SJCRH30 (cell line): ENCODE measurements at regions not wholly inside any gene's neighbourhood (a gene's known extent, or its start where the extent isn't known, plus 50 kb on each side); places are given as distances from the start of the nearest gene placed in this dataset.
"Not testable (repeated sequence)": the region's sequence is repeated elsewhere in the genome, so short reads cannot be mapped to it uniquely, and the experiment has no call there.

Experiments used
- DNase-seq, 2 experiments: peaks; one replicate each; pipeline ENCODE4 v3.0.0-alpha.2; 2015 to 2020
- H3K27ac ChIP-seq: fragments of 250-450 bp; sonication (Bioruptor Pico); 2 replicates; pipeline ENCODE4 v1.5.1; 2020; ENCODE audit warnings: mild to moderate bottlenecking, moderate library complexity
- H3K27me3 ChIP-seq: fragments of 250-450 bp; sonication (Bioruptor Pico); 2 replicates; pipeline ENCODE4 v1.5.1; 2020; ENCODE audit warnings: mild to moderate bottlenecking, moderate library complexity
- H3K36me3 ChIP-seq: fragments of 250-450 bp; sonication (Bioruptor Pico); 2 replicates; pipeline ENCODE4 v1.5.1; 2020; ENCODE audit warnings: mild to moderate bottlenecking, moderate library complexity
- H3K4me1 ChIP-seq: fragments of 250-450 bp; sonication (Bioruptor Pico); 2 replicates; pipeline ENCODE4 v1.5.1; 2020; ENCODE audit warnings: mild to moderate bottlenecking, moderate library complexity
- H3K4me3 ChIP-seq: fragments of 250-450 bp; sonication (Bioruptor Pico); 2 replicates; pipeline ENCODE4 v1.5.1; 2020; ENCODE audit warnings: mild to moderate bottlenecking, moderate library complexity
- H3K9me3 ChIP-seq: fragments of 250-450 bp; sonication (Bioruptor Pico); replicated peaks from 2 replicates; pipeline ENCODE4 v1.5.1; 2020; ENCODE audit warnings: mild to moderate bottlenecking, moderate library complexity

DNA sequence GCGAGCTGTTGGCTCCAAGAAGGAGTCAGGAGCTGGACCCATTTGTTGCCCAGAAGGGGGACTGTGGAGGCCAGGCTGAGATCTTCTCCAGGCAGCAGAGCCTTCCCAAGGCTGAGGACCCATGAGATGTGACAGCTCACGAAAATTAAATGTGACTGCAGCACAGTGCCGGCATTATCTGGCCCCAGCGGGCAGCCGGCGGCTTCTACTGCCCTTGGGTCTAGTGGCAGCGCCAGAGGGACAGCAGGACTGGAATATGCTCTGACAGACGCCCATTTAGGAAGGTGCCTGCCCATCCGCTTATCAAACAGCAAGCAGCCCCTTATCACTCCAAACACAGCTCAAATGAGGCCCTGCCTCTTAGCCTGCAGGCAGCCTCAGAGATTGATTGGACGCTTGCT, 122.9 kb upstream of the LYZL2 start:
- Histone ChIP-seq H3K36me3 (no peaks in the 10 kb centered on the region), H3K27me3 (no peaks in the 10 kb centered on the region), H3K9me3 (no peaks in the 10 kb centered on the region; the same call in 1 of the 2 replicates), H3K27ac (no peak overlapping the region), H3K4me3 (no peak overlapping the region), H3K4me1 (peaks cover 10% of the 10 kb centered on the region)
- no peak for DNase-seq

DNA sequence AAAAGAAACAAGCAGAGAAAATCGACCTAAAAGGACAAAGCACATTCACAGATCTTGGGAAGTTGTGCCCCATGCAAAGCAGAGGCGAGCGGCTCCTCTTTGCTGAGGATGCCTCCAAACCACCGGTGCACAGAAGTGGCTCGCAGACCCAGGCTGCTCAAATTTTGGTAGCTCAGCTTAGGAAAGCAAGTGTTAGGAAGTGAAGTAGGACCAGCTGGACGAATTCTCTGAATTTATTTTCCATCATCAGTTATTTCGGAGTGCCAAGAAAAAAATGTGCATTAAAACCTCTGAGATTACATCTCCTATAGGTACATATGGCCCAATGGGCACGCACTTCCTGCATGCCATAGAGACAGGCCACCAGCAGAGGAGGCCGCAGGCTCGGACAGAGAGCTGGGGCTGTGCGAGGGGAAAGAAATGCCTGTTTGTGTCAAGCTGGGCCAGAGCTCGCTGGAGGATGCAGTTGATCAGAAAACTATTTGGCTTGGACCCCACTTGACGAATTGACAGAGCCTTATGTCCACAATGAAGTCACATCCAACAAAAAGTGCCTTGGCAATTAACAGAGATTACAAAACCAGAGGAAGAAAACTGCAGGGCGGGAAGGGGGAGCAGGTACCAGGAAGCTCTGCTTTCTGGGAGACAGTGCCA, 122.3 kb upstream of the LYZL2 start:
- Histone ChIP-seq H3K27ac (no peak overlapping the region), H3K9me3 (no peaks in the 10 kb centered on the region), H3K27me3 (no peaks in the 10 kb centered on the region), H3K4me1 (peaks cover 10% of the 10 kb centered on the region), H3K4me3 (no peak overlapping the region), H3K36me3 (no peaks in the 10 kb centered on the region)
- peak; percentile 64 to 75 for DNase-seq

DNA sequence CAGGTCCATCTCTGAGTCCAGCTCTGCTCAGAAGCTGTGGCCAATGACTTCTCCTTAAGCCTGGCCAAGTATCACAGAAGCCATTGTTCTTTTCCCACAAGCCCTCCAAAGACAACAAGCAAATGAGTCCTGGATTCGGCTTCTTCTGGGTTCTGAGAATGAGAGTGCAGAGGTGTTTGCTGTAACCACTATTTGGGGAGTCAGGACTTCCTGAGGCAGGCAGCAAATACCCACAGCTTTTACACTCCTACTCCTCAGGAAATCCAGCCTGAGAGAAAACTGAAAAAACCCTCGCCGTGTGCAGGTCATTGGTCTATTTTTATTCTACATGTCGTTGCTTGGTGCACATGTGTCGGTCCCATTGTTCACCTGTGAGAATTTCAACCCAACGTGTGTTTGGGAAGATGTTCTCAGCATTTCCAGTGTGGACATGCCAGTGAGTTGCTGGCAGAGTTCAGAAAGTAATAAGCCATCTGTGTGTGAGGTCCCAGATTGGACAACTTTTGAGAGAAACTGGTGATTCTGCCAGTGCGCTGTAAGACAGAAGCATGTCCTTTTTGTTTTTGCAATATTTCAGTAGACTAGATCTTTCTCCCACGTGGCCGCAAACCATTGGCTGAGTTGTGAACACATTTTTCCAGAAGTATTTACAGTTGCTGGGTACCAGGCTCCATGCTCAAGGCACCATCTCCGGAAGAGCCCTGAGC, 121.6 kb upstream of the LYZL2 start:
- no peak for DNase-seq
- Histone ChIP-seq H3K4me1 (peaks cover 10% of the 10 kb centered on the region), H3K27ac (no peak overlapping the region), H3K9me3 (no peaks in the 10 kb centered on the region), H3K4me3 (no peak overlapping the region), H3K27me3 (no peaks in the 10 kb centered on the region), H3K36me3 (no peaks in the 10 kb centered on the region)

DNA sequence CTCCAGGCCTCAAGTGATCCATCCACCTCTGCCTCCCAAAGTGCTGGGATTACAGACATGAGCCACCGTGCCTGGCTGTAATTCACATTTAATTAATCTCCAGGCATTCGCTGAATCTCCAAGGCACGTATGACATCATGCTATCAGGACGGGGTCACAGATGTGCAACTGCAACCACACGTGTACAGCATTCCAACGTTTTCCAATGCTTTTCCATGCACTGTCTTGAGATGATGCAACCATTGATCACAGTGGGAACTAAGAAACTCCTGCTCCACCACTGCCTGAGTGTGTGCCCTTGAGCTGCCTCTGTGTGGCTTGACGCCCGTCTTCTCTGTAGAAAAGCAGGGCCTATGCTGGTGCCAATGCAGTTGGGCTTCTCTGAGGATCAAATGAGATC, 119.8 kb upstream of the LYZL2 start:
- Histone ChIP-seq H3K9me3 (no peaks in the 10 kb centered on the region), H3K36me3 (no peaks in the 10 kb centered on the region), H3K27me3 (no peaks in the 10 kb centered on the region), H3K4me1 (no peaks in the 10 kb centered on the region; the same call in 1 of the 2 replicates), H3K4me3 (no peak overlapping the region), H3K27ac (no peak overlapping the region)
- no peak for DNase-seq

DNA sequence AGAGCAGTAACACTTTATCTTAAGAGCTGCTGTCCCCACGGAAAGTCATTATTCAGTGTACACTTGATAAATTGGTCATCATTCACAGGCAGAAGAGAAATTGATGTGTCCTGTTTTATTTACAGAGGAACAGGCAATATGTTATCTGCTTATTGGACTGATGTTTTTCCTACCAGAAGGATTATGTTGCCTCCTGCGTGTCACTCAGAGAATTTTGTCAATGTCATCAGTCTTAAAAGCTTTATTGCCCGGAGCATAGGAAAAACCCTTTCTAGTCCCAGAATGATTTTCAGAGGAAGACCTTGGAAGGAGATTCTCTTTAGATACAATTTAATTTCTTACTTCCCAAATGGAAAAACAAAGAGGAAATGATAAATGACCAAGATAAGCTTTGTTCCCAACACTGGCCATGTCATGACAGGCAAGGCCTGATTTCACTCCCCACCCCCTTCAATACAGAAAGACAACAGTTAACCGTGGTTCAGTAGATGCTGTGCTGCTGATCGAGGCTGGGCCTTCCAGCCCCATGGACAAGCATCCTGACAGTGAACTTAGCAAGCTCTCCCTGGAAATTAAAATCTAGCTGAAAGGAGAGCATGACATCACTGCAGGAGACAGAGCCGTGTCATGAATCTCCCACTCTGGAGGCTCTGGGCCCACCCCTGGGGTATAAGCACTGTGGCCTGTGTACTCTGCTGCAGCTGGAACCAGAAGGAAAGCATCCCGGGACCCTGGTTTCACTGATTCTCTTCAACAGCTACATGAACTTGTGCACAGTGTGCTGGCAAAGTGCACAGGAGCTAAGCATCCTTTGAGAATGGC, 118.8 kb upstream of the LYZL2 start:
- no peak overlapping the region for H3K27ac ChIP-seq
- H3K9me3 ChIP-seq = no peaks in the 10 kb centered on the region
- no peak for DNase-seq
- H3K4me1 ChIP-seq = no peaks in the 10 kb centered on the region; the same call in 1 of the 2 replicates
- no peaks in the 10 kb centered on the region for H3K27me3 ChIP-seq
- no peak overlapping the region for H3K4me3 ChIP-seq
- H3K36me3 ChIP-seq = no peaks in the 10 kb centered on the region

DNA sequence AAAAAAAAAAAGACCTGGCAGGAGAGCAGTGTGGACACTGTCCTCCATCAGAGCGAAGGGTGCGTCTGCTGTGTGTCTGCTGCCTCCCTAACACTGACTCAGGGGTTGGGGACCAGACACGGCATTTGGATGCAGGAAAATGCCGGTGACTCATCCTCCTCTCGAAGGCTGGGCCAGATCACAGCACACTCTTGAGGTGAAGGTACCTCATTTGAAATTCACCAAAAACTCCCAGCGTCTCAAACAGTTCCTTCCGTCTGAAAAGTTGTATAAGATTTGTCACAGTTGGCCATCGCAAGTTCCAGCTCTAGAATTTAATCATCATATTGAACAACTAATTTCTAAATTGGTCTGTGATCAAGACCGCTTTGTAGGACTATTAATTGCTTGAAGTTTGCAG, 118.1 kb upstream of the LYZL2 start:
- Histone ChIP-seq H3K4me3 (no peak overlapping the region), H3K4me1 (no peaks in the 10 kb centered on the region; the same call in 1 of the 2 replicates), H3K27ac (no peak overlapping the region), H3K9me3 (no peaks in the 10 kb centered on the region), H3K36me3 (no peaks in the 10 kb centered on the region), H3K27me3 (no peaks in the 10 kb centered on the region)
- no peak for DNase-seq

DNA sequence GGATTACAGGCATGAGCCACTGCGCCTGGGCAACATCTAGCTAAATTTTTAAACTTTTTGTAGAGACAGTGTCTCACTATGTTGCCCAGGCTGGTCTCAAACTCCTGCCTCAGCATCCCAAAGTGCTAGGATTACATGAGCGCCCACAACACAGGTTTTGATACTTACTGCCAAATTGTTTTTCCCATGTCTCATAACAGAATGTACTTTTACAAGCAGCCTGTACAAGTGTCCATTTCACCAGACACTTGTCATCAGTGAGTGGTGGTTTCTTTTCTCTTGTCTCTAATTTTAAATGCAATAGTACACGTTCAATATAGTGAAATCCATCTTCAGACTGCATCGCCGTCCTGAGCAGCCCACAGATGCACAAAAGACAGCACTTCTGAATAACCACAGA, 116.4 kb upstream of the LYZL2 start:
- no peaks in the 10 kb centered on the region for H3K27me3 ChIP-seq
- no peak overlapping the region for H3K4me3 ChIP-seq
- H3K36me3 ChIP-seq = no peaks in the 10 kb centered on the region
- no peak overlapping the region for H3K27ac ChIP-seq
- no peaks in the 10 kb centered on the region; the same call in 1 of the 2 replicates for H3K9me3 ChIP-seq
- no peaks in the 10 kb centered on the region for H3K4me1 ChIP-seq
- DNase-seq = no peak

DNA sequence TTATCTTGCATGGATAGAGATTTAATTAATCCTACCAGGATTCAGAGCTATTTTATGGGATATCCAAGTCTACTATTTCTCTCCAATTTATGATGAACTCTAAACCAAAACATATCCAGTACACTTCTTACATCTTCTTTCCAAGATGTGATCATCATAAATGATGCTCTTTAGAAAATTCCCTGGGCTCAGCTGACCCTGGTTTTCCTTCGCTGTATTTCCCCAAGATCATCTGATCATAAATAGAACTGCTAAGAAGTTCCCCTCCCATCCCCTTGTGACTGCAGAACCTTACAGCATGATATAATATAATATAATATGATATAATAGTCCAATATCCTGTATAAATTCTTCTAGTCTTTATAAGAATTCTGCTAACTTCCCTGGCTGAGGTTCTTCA, 114.6 kb upstream of the LYZL2 start:
- Histone ChIP-seq H3K4me1 (no peaks in the 10 kb centered on the region), H3K9me3 (peaks cover 4% of the 10 kb centered on the region; the same call in 1 of the 2 replicates), H3K4me3 (no peak overlapping the region), H3K36me3 (no peaks in the 10 kb centered on the region), H3K27ac (no peak overlapping the region), H3K27me3 (no peaks in the 10 kb centered on the region)
- DNase-seq = no peak

DNA sequence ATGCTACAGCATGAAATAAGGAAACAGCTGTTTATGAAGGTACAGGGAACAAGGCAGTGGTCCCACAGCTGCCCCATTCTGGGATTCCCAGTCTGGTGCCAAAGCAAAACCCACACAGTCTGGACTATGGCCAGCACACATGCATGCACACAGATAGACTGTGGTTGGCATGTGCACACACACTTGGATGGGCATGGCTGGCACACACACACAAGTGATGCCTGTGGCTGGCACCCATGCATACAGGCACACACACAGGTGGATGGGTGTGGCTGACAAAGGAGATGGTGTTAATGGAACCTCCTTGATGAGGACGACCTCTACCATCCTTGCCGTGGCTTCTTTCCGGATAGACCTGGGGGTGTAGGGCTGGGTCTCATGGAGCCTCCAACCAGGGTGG, 114.0 kb upstream of the LYZL2 start:
- DNase-seq = no peak
- no peaks in the 10 kb centered on the region for H3K36me3 ChIP-seq
- H3K27ac ChIP-seq = no peak overlapping the region

DNA sequence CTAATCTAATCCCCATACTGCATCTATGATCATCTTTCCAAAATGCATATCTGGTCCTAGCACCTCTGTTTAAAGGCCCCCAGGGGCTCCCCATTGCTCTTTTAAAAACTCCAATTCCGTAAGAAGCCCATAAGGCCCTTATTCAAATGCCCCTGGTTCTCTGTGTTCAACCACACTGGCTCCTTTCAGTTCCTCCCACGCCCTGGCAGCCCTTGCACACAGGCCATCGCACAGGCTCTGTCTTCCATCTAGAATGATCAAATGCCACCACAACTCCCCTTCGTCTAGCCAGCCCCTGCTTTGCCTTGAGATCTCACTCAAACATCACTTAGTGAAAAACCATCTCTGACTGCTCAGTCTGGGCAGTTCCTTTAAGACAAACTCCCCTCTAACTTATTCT, 112.9 kb upstream of the LYZL2 start:
- Histone ChIP-seq H3K4me1 (no peaks in the 10 kb centered on the region), H3K4me3 (no peak overlapping the region), H3K27me3 (no peaks in the 10 kb centered on the region), H3K27ac (no peak overlapping the region), H3K9me3 (peaks cover 4% of the 10 kb centered on the region; the same call in 1 of the 2 replicates), H3K36me3 (no peaks in the 10 kb centered on the region)
- no peak for DNase-seq

More for the DNA sequence above, 114.0 kb upstream of the LYZL2 start:
- H3K4me3 ChIP-seq = no peak overlapping the region
- no peaks in the 10 kb centered on the region for H3K27me3 ChIP-seq
- H3K9me3 ChIP-seq = peaks cover 4% of the 10 kb centered on the region; the same call in 1 of the 2 replicates
- no peaks in the 10 kb centered on the region for H3K4me1 ChIP-seq

DNA sequence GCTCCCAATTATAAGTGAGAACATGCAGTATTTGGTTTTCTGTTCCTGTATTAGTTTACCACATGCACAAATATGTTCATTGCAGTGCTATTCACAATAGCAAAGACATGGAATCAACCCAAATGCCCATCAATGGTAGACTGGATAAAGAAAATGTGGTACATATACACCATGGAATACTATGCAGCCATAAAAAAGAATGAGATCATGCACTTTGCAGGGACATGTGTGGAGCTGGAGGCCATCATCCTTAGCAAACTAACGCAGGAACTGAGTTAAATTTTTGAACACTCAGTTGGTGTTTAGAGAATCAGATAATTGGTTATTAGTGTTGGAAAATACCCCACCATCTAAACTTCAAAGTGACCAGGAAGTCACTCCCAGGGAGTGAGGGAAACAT, 111.2 kb upstream of the LYZL2 start:
- not testable (repeated sequence) for H3K36me3 ChIP-seq, DNase-seq, H3K27me3 ChIP-seq, H3K4me3 ChIP-seq, H3K4me1 ChIP-seq, H3K9me3 ChIP-seq, H3K27ac ChIP-seq

DNA sequence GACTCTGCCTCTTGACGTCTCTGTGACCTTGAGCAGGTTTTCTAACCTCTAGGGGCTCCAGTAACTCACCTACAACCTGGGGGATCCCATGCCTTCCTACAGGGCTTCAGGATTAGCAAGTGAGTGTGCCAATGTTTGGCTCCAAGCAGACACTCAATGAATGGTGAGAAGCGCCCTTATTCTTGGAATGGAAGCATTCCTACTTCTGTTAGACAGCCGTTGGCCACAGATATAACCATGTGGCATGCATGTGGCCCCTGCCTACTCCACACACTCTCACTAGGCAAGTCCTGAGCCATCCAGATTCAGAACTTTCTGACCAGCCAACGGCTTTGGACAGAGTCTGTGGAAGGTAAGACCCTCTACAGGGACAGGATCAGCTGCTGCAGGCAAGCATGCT, 108.9 kb upstream of the LYZL2 start:
- no peak for DNase-seq
- Histone ChIP-seq H3K4me3 (no peak overlapping the region), H3K27ac (no peak overlapping the region), H3K4me1 (no peaks in the 10 kb centered on the region; the same call in 1 of the 2 replicates), H3K9me3 (peaks cover 4% of the 10 kb centered on the region; the same call in 1 of the 2 replicates), H3K36me3 (no peaks in the 10 kb centered on the region), H3K27me3 (no peaks in the 10 kb centered on the region)

DNA sequence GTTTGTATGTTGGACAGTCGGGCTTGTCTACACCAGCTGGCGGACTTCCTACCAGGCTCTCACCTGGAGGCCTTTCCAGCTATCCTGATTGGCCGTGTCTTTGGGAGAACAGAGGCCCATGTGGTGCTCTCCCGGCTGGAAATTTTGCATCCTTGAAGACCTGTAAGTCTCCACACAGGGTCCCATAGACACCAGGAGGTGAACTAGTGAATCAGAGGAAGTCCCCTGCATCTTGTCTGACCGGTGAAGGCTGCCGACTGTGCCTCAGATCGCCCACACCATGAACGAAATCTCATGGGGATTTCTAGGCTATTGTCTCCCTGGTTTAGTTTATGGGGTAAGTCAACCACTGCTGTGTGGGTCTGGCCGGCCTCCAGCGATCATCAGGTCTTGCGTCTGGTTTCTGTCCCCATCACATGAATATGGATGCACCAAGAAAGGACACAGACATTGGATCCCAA, 108.4 kb upstream of the LYZL2 start:
- DNase-seq = no peak
- Histone ChIP-seq H3K9me3 (peaks cover 4% of the 10 kb centered on the region; the same call in 1 of the 2 replicates), H3K27ac (no peak overlapping the region)

DNA sequence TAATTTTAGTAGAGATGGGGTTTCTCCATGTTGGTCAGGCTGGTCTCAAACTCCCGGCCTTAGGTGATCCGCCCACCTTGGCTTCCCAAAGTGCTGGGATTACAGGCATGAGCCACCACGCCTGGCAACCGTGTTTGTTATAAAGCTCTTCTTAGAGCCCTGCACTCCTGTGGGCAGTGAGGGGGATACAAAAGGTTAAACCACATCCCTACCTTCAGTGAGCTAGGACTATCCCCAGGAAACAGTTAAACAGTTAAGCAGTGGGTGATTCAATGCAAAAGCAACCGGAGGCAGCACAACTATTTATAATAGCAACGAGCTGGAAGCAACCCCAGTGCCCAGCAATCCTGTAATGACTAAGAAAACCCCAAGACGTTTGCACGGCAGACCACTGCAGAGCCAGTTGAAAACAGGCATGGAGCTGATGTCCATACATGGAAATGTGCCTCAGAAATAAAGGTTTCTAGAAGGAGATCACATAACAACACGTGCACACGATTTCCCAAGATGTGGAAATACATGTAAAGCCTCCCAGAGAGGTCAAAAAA, 107.2 kb upstream of the LYZL2 start:
- no peak overlapping the region for H3K4me3 ChIP-seq
- H3K27me3 ChIP-seq = no peaks in the 10 kb centered on the region
- H3K9me3 ChIP-seq = peaks cover 4% of the 10 kb centered on the region; the same call in 1 of the 2 replicates
- no peaks in the 10 kb centered on the region for H3K36me3 ChIP-seq
- H3K27ac ChIP-seq = no peak overlapping the region
- H3K4me1 ChIP-seq = no peaks in the 10 kb centered on the region; the same call in 1 of the 2 replicates
- DNase-seq = peak in 1 of 2 experiments; percentile 15

More for the DNA sequence above, 108.4 kb upstream of the LYZL2 start:
- Histone ChIP-seq H3K4me1 (no peaks in the 10 kb centered on the region; the same call in 1 of the 2 replicates), H3K36me3 (no peaks in the 10 kb centered on the region), H3K4me3 (no peak overlapping the region), H3K27me3 (no peaks in the 10 kb centered on the region)
